ENCODE measurements at regions not wholly inside any gene's neighbourhood (a gene's known extent, or its start where the extent isn't known, plus 50 kb on each side); places are given as distances from the start of the nearest gene placed in this dataset.

GRCh38 chr6:113031591-113032238, 684.6 kb downstream of the RFPL4B start:
- no peak overlapping the region for H3K27ac ChIP-seq
- H3K4me3 ChIP-seq: no peak overlapping the region
- no peak for DNase-seq (ENCODE audit: low spot score)
- no peak for TF ChIP-seq CTCF (IDR thresholded peaks at IDR 0.05)

- no peak for DNase-seq (ENCODE audit: low spot score)
- TF ChIP-seq CTCF (IDR thresholded peaks at IDR 0.05): no peak
- H3K27ac ChIP-seq: no peak overlapping the region
- H3K4me3 ChIP-seq: no peak overlapping the region
Measured at GRCh38 chr6:113039005-113039404, 691.9 kb downstream of the RFPL4B start.

GRCh38 chr6:113047148-113047547, 700.0 kb downstream of the RFPL4B start:
- no peak for DNase-seq (ENCODE audit: low spot score)
- TF ChIP-seq CTCF (IDR thresholded peaks at IDR 0.05): no peak
- Histone ChIP-seq H3K4me3 (no peak overlapping the region), H3K27ac (no peak overlapping the region)

DNA sequence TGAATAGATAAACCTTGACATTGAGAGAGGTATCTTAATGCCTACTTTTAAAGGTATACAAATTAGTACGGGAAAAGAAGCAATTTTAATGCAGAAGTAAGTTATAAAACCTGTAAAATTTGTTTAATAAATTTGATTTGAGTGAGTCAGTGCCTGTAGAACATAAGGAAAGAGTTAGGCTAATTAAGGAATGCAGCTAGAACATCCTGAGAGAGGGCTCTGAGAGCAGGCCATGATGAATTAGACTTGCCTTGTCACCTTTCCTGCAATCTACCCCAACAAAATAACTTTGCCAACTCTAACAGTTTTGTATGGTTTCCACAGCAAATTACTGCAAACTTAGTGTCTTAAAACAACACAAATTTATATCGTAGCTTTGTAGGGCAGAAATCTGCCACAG, 700.8 kb downstream of the RFPL4B start:
- no peak for TF ChIP-seq CTCF (IDR thresholded peaks at IDR 0.05)
- H3K4me3 ChIP-seq: no peak overlapping the region
- no peak for DNase-seq (ENCODE audit: low spot score)
- H3K27ac ChIP-seq: no peak overlapping the region

- no peak for TF ChIP-seq CTCF (IDR thresholded peaks at IDR 0.05)
- no peak overlapping the region for H3K4me3 ChIP-seq
- no peak overlapping the region for H3K27ac ChIP-seq
- no peak for DNase-seq (ENCODE audit: low spot score)
Measured at GRCh38 chr6:113048741-113049140, 701.6 kb downstream of the RFPL4B start.

DNA sequence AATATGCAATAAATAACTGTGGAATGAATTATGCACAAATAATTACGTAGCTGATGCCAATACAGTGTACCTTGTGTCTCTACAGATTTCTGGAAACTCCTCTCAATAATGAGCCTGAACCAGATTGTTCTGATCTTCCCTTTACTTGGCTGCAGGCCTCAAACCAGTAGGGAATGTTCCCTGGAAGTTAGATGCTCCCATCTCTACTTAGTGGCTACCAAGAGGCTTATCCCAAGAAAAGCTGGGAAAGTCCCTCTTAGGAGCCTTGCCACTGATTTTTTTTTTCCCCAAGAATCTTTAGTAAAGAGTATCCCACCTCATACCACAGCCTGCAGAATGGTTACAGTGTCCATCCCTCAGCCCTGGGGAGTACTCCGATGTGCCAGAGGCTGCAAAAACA, 702.1 kb downstream of the RFPL4B start:
- no peak overlapping the region for H3K4me3 ChIP-seq
- DNase-seq (ENCODE audit: low spot score): no peak
- H3K27ac ChIP-seq: no peak overlapping the region
- TF ChIP-seq CTCF (IDR thresholded peaks at IDR 0.05): no peak

DNA sequence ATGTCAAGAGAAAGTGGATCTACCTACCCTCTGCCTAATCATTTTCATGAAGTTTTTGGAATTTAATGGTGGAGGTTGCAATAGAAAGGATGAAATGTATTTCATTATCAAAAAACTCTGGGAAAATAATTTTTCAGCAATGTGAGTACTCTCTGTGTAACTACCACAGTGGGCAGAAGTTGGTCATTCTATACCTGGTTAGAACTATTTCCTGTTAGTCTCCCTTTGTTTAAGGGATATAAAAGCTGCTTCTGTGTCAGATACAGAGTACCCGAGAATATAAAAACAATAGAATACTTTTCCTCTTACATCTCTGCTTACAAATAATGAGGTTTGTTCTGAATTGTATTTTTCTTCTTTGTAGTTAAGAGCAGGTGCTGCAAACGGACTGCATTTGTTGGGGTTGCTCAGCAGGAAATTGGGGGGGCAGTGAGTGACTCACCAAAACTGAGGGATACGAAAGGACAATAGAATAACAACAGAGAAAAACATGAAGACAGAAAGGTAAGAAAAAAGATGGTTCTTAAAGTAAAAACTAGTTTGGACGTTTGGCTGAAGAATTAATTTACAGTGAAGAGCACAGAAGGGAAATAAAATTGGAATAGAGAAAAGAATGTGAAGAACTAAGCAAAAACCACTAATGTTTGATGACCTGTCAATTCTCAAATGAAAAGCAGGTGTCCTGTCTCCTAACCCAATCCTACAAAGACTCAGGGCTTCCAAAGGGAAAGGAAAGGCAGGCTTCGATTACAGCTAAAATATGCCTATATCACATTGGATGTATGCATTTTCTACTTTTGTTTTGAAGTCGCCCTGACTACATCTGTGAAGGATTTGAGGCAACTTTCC, 703.1 kb downstream of the RFPL4B start:
- H3K27ac ChIP-seq: no peak overlapping the region
- no peak for DNase-seq (ENCODE audit: low spot score)
- H3K4me3 ChIP-seq: no peak overlapping the region
- no peak for TF ChIP-seq CTCF (IDR thresholded peaks at IDR 0.05)
